C4-2B (cell line): ENCODE measurements at regions not wholly inside any gene's neighbourhood (a gene's known extent, or its start where the extent isn't known, plus 50 kb on each side); places are given as distances from the start of the nearest gene placed in this dataset.

Source experiments
- H3K27ac ChIP-seq: fragments of 450-650 bp; 2 replicates; pipeline ENCODE4 v1.5.1; 2017
- CTCF ChIP-seq: fragments of 450-650 bp; conservative IDR thresholded peaks from 2 replicates; pipeline ENCODE4 v1.5.1; 2017; ENCODE audit warnings: mild to moderate bottlenecking
- ZFX ChIP-seq: fragments of 450-650 bp; IDR thresholded peaks from 2 replicates; pipeline ENCODE4 v1.6.1; 2017

- no peak overlapping the region for H3K27ac ChIP-seq
- TF ChIP-seq CTCF, result no peak
- TF ChIP-seq ZFX, result no peak
Measured at GRCh38 chr17:36747861-36748260, 146.5 kb downstream of the MRM1 start.

DNA sequence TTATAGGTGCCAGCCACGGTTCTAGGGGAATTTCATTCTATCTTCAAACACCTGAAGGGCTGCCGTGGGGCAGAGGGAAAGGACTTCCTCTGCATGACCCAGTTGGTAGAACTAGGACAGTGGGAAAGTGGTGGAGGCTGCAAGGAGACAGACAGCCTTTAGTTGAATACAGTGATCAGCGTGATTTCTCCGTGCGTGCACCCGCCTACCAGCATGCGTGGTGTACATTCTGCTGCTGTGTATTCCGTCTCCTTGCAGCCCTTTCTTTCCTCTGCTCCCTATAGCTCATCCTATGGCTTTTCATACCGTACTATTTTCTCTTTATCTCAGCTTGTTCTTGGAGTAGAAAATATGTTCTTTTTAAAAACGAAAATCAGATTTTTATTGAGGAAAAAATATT, 146.9 kb downstream of the MRM1 start:
- no peak overlapping the region for H3K27ac ChIP-seq
- no peak for TF ChIP-seq ZFX
- no peak for TF ChIP-seq CTCF

- no peak overlapping the region for H3K27ac ChIP-seq
- TF ChIP-seq ZFX, result no peak
- TF ChIP-seq CTCF, result no peak
Measured at GRCh38 chr17:36749493-36749892, 148.1 kb downstream of the MRM1 start.

- TF ChIP-seq ZFX (no peak), CTCF (no peak)
- H3K27ac ChIP-seq, result no peak overlapping the region
Measured at GRCh38 chr17:36750316-36750885, 149.0 kb downstream of the MRM1 start.

DNA sequence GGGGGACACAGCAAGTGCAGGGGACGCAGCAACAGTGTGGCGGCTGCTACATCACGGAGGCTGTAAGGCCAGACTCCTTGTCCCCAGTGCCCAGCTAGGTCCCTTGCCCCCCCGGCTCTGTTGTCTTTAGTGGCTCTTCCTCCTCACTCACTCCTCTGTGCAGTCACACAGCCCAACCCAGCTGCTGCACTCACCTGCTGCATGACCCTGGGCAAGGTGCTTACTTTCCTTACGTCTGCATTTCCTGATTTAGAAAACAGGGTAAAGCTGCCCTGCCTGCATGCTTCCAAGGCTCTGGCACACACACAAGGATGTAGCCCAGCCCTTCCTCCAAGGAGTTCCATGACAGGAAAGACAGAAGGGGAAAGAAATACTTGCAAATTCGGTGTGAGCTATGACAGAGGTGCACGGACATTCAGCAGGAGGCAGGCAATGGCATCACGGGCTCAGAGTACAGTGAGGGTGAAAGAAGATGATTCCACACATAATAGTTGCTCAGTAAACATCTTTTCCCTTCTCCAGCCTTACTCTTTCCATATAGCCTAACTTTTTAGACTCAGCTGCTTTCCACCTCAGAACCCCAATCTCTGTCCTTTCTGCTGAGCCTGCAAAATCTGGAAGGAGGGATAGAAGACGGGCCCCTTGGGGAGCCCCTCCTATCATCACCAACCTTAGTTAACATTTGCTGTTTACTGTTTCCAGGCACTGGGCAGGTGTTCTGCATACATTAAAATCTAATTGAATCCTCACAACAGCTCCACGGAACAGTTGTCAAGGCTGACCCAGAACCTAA, 150.9 kb downstream of the MRM1 start:
- H3K27ac ChIP-seq, result no peak overlapping the region
- TF ChIP-seq CTCF (no peak), ZFX (no peak)

DNA sequence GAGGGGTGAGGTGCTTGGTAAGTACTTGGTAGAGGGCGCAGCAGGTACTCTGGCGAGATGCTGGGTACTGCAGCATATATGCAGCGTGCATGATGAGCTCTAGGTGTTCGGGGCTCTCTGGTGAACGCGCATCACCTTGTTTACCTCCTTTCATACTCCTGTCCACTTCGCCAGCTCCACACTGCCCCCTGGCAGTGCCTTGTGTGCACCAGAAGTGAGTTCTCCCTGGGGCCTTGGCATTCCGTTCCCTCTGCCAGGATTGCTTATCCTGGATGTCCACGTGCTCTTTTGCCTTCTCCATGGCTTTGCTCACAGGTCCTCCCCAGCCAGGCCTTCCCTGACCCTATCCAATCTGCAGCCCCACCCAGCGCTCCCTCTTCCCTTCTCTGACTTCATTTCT, 154.2 kb downstream of the MRM1 start:
- no peak overlapping the region for H3K27ac ChIP-seq
- TF ChIP-seq CTCF (peak; percentile 70), ZFX (no peak)

DNA sequence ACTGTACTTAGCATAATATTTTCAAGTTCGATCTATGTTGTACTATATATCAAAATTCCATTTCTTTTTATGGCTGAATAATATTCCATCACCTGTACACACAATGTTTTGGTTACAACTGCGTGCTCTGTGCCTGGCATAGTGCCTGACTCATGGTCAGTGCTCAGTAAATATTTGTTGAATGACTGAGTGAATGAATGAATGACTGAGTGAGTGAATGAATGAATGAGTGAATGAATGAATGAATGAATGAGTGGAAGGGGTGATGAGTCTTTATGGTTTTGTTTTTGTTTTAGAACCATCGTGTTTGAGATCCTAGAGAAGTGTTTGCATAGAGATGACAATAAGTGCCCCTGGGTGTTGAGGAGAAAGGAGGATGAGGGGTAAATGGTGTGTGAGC, 155.3 kb downstream of the MRM1 start:
- TF ChIP-seq CTCF (no peak), ZFX (no peak)
- no peak overlapping the region for H3K27ac ChIP-seq
